Right atrium auricular region (tissue), 2 donors: ENCODE measurements at regions not wholly inside any gene's neighbourhood (a gene's known extent, or its start where the extent isn't known, plus 50 kb on each side); places are given as distances from the start of the nearest gene placed in this dataset.

Experiments used
- DNase-seq: peaks from one replicate; pipeline ENCODE4 v3.0.0-alpha.2; 2019; ENCODE audit warnings: low spot score
- H3K27ac ChIP-seq, 2 donors: fragments of 200-600 bp; sonication (generic); 1 replicate in 1 of 2; 2 replicates in 1 of 2; pipeline ENCODE4 v1.5.1; 2016 to 2019
- H3K27me3 ChIP-seq, 2 donors: fragments of 200-600 bp; sonication (generic); one replicate each; pipeline versions ENCODE4 v1.5.1 to v1.6.0; 2017 to 2019
- H3K36me3 ChIP-seq: fragments of 200-600 bp; sonication (generic); one replicate; pipeline ENCODE4 v1.5.1; 2016
- H3K4me1 ChIP-seq, 2 donors: fragments of 200-600 bp; sonication (generic); one replicate each; pipeline versions ENCODE4 v1.5.1 to v1.6.0; 2017 to 2019
- H3K4me3 ChIP-seq, 2 donors: fragments of 200-600 bp; sonication (generic); 1 replicate in 1 of 2; 2 replicates in 1 of 2; pipeline ENCODE4 v1.5.1; 2017 to 2019; ENCODE audit warnings: mild to moderate bottlenecking in 1 of 2, moderate library complexity in 1 of 2
- H3K9me3 ChIP-seq, 2 donors: fragments of 200-600 bp; sonication (generic); one replicate each; pipeline ENCODE4 v1.5.1; 2019
- TF ChIP-seq, protein P1 (sequence below), 2 donors: fragments of 200-600 bp; sonication (generic); IDR thresholded peaks; one replicate each; pipeline ENCODE4 v1.5.1; 2019; ENCODE audit warnings: antibody characterized with exemption in 2 of 2

DNA sequence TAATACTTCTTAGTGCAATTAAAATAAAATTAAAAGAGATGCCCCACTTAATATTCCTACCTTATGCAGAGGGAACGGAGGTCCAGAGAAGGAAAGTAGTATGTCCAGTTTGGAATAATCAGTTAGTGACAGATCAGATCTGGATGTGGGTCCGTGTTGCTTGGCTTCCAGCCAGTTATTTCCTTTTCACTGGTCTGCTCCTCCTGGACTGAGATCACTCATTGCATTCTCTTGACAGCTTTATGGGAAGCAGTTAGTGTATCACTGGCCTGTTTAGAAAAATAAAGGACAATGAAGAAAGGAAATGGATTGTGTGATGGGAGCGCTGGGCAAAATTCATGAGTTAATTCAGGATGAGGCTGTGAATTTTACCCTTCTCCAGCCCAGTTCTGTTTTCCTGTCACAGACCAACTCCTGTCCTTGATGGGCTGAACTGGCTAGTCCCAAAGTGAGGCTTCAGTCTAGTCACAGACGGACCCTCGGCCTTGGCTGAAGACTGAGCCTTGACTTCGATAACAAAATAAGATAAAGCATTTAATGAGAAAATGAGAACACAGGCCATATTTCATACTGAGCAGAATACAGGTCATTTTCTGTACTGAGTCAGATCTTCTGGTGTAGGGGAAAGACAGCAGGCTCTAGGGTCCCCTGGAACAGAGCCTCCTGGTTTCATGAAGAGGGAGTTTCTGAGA lies 85.2 kb upstream of the TRABD2B start:
- H3K9me3 ChIP-seq: no peaks in the 10 kb centered on the region
- H3K27me3 ChIP-seq: no peaks in the 10 kb centered on the region
- TF ChIP-seq, protein P1, sequence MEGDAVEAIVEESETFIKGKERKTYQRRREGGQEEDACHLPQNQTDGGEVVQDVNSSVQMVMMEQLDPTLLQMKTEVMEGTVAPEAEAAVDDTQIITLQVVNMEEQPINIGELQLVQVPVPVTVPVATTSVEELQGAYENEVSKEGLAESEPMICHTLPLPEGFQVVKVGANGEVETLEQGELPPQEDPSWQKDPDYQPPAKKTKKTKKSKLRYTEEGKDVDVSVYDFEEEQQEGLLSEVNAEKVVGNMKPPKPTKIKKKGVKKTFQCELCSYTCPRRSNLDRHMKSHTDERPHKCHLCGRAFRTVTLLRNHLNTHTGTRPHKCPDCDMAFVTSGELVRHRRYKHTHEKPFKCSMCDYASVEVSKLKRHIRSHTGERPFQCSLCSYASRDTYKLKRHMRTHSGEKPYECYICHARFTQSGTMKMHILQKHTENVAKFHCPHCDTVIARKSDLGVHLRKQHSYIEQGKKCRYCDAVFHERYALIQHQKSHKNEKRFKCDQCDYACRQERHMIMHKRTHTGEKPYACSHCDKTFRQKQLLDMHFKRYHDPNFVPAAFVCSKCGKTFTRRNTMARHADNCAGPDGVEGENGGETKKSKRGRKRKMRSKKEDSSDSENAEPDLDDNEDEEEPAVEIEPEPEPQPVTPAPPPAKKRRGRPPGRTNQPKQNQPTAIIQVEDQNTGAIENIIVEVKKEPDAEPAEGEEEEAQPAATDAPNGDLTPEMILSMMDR (IDR thresholded peaks at IDR 0.05): no peak

DNA sequence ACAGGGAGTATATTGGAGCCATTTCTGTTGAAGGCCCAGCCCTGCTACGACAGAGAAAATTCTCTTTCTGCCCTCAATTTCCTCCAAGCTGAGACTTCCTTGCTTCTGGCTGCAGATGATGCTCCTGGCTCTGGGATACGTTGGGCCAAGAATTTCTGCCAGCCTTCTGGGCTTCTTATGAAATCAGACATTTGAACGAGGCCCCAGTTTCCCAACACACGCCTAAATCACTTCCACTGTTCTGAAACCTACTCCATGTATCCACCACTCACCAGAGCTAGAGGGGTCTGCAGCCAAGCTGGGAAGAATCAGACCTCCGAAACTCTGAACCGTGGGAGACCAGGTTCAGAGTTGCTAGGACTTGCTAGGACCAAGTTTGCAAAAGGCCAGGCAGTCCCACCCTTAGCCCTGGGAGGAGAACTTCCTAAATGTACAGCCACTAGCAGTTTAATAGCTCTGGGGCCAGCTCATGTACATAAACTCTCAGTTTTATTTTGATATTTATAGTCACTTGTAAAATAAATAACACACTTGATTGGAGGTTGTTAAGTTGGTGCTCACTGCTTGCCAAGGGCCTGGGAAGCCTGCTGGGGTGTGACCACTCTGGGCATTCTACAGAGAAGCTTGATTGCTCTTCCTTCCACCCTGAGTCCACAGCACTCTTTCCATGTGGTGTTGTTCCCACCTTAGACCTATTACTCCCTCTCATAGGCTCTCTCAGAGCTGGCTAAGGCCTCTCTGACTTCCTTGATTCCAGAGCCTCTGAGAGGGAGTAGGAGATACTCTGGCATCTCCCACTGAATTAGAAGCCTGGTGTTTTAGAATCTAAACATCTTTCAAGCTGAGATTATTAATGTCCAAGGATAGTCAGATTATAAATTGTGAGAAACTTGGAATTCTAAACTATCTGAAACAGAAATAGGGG lies 83.4 kb upstream of the TRABD2B start:
- DNase-seq: no peak
- Histone ChIP-seq H3K9me3 (no peaks in the 10 kb centered on the region), H3K27ac (no peak overlapping the region), H3K4me3 (no peak overlapping the region), H3K36me3 (no peaks in the 10 kb centered on the region), H3K4me1 (no peaks in the 10 kb centered on the region), H3K27me3 (no peaks in the 10 kb centered on the region)
- TF ChIP-seq, protein P1 (IDR thresholded peaks at IDR 0.05): no peak

More for the DNA sequence above, 85.2 kb upstream of the TRABD2B start:
- no peak overlapping the region for H3K27ac ChIP-seq
- H3K36me3 ChIP-seq: no peaks in the 10 kb centered on the region
- H3K4me3 ChIP-seq: no peak overlapping the region
- no peaks in the 10 kb centered on the region for H3K4me1 ChIP-seq
- DNase-seq: no peak

DNA sequence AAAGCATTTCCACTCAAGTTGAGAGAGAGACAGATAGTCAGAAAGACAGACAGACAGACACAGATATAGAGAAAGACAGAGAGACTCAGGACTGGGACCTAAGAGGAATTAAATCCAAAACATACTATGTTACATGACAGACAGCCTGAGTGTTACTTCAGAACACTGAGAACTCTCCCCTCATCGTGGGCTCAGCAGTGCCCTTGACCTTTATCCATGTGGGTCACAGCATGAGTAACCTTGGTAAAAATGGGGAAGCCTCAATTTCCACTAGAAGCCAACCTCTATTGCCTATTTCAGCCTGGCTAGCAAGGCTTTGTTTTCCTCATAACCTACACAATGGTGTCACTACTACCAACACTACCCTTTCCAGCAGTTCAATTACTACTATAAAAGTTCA lies 81.9 kb upstream of the TRABD2B start:
- Histone ChIP-seq H3K27ac (no peak overlapping the region), H3K36me3 (no peaks in the 10 kb centered on the region), H3K9me3 (no peaks in the 10 kb centered on the region), H3K27me3 (no peaks in the 10 kb centered on the region), H3K4me1 (no peaks in the 10 kb centered on the region), H3K4me3 (no peak overlapping the region)
- TF ChIP-seq, protein P1 (IDR thresholded peaks at IDR 0.05): no peak
- no peak for DNase-seq

DNA sequence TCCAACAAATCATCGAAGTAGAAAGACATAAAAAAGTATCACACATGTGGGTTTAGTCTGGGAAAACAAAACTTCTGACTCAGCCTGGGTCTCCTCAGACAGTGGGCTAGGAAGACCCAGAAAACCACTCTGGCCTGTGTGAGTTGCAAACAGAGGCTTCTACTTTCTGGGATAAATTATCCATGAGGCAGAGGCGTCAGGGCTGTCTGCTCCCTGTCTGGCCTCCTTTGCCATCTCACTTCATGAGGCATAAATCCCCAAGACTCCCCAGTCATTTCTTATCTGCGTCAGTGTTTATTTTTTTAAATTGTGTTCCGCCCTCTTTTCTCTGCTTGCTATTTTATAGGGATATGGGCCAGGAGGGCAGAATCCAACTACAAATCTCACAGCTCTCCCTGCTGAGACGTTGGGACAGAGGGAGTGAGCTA lies 80.6 kb upstream of the TRABD2B start:
- no peaks in the 10 kb centered on the region for H3K27me3 ChIP-seq
- H3K9me3 ChIP-seq: no peaks in the 10 kb centered on the region
- no peaks in the 10 kb centered on the region for H3K36me3 ChIP-seq
- H3K4me1 ChIP-seq: no peaks in the 10 kb centered on the region
- H3K27ac ChIP-seq: no peak overlapping the region
- DNase-seq: peak; percentile 58
- TF ChIP-seq, protein P1 (IDR thresholded peaks at IDR 0.05): no peak
- H3K4me3 ChIP-seq: no peak overlapping the region

DNA sequence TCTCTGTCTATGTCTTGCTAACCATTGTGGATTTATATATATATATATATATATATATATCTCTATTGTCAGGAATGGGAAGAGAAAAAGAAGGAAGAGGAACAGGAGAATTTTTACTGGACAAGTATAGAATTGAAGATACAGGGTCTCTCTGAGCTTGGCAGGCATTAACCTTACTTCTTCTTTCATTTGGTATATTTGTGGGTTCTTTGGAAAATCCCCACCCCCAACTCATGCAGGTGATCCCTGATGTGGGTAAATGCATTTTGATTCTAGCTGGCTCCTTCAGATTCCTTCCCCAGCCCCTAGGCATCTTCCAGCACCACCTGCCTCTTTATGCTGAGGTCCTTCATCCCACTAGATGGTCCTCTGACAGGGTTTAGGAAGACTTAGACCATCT lies 78.8 kb upstream of the TRABD2B start:
- DNase-seq: no peak
- no peak overlapping the region for H3K27ac ChIP-seq
- H3K4me1 ChIP-seq: no peaks in the 10 kb centered on the region
- no peaks in the 10 kb centered on the region for H3K9me3 ChIP-seq
- H3K4me3 ChIP-seq: no peak overlapping the region
- no peaks in the 10 kb centered on the region for H3K27me3 ChIP-seq
- H3K36me3 ChIP-seq: no peaks in the 10 kb centered on the region
- TF ChIP-seq, protein P1 (IDR thresholded peaks at IDR 0.05): no peak
